ENCODE measurements at regions not wholly inside any gene's neighbourhood (a gene's known extent, or its start where the extent isn't known, plus 50 kb on each side); places are given as distances from the start of the nearest gene placed in this dataset.

GRCh38 chr6:25058941-25059340, 123.2 kb upstream of the RIPOR2 start:
- TF ChIP-seq ZNF121 (CRISPR knock-in tag; IDR thresholded peaks at IDR 0.05) (no peak), MAX (CRISPR knock-in tag; IDR thresholded peaks at IDR 0.05) (no peak)
- TF ChIP-seq, protein P1, sequence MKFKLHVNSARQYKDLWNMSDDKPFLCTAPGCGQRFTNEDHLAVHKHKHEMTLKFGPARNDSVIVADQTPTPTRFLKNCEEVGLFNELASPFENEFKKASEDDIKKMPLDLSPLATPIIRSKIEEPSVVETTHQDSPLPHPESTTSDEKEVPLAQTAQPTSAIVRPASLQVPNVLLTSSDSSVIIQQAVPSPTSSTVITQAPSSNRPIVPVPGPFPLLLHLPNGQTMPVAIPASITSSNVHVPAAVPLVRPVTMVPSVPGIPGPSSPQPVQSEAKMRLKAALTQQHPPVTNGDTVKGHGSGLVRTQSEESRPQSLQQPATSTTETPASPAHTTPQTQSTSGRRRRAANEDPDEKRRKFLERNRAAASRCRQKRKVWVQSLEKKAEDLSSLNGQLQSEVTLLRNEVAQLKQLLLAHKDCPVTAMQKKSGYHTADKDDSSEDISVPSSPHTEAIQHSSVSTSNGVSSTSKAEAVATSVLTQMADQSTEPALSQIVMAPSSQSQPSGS (CRISPR knock-in tag; IDR thresholded peaks at IDR 0.05; ENCODE audit: borderline replicate concordance, low read depth) = no peak
- TF ChIP-seq, protein P2, sequence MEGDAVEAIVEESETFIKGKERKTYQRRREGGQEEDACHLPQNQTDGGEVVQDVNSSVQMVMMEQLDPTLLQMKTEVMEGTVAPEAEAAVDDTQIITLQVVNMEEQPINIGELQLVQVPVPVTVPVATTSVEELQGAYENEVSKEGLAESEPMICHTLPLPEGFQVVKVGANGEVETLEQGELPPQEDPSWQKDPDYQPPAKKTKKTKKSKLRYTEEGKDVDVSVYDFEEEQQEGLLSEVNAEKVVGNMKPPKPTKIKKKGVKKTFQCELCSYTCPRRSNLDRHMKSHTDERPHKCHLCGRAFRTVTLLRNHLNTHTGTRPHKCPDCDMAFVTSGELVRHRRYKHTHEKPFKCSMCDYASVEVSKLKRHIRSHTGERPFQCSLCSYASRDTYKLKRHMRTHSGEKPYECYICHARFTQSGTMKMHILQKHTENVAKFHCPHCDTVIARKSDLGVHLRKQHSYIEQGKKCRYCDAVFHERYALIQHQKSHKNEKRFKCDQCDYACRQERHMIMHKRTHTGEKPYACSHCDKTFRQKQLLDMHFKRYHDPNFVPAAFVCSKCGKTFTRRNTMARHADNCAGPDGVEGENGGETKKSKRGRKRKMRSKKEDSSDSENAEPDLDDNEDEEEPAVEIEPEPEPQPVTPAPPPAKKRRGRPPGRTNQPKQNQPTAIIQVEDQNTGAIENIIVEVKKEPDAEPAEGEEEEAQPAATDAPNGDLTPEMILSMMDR (IDR thresholded peaks at IDR 0.05) = no peak

Measured in WTC11 (cell line).